Hepatocyte (in vitro differentiated cells): ENCODE measurements at regions not wholly inside any gene's neighbourhood (a gene's known extent, or its start where the extent isn't known, plus 50 kb on each side); places are given as distances from the start of the nearest gene placed in this dataset.

Experiments
- DNase-seq: peaks from one replicate; pipeline ENCODE4 v3.0.0-alpha.2; 2016; ENCODE audit warnings: low spot score
- H2AFZ ChIP-seq: fragments of 200-600 bp; sonication (generic); 2 replicates; pipeline ENCODE4 v1.6.0; 2016; ENCODE audit warnings: antibody characterized with exemption, mild to moderate bottlenecking
- H3K27ac ChIP-seq: fragments of 200-600 bp; sonication (generic); 2 replicates; pipeline ENCODE4 v1.5.1; 2016; ENCODE audit warnings: mild to moderate bottlenecking
- H3K27me3 ChIP-seq: fragments of 200-600 bp; sonication (generic); 2 replicates; pipeline ENCODE4 v1.6.1; 2016
- H3K36me3 ChIP-seq: fragments of 200-600 bp; sonication (generic); replicated peaks from 2 replicates; pipeline ENCODE4 v1.5.1; 2016; ENCODE audit warnings: low read depth; ENCODE audit not compliant: insufficient read depth
- H3K4me1 ChIP-seq: fragments of 200-600 bp; sonication (generic); 2 replicates; pipeline ENCODE4 v1.5.1; 2016; ENCODE audit warnings: mild to moderate bottlenecking, moderate library complexity; ENCODE audit not compliant: insufficient read depth
- H3K4me2 ChIP-seq: fragments of 200-600 bp; sonication (generic); 2 replicates; pipeline ENCODE4 v1.6.0; 2016
- H3K4me3 ChIP-seq: fragments of 200-600 bp; sonication (generic); 2 replicates; pipeline ENCODE4 v1.5.1; 2016; ENCODE audit warnings: mild to moderate bottlenecking
- H3K79me2 ChIP-seq: fragments of 200-600 bp; sonication (generic); 2 replicates; pipeline ENCODE4 v1.6.0; 2017; ENCODE audit warnings: mild to moderate bottlenecking
- H3K9me2 ChIP-seq: fragments of 200-600 bp; sonication (generic); replicated peaks from 2 replicates; pipeline ENCODE4 v1.6.0; 2017; ENCODE audit warnings: mild to moderate bottlenecking; ENCODE audit not compliant: insufficient read depth
- H3K9me3 ChIP-seq: fragments of 200-600 bp; sonication (generic); 2 replicates; pipeline ENCODE4 v1.5.1; 2016; ENCODE audit warnings: low read depth, mild to moderate bottlenecking
- H4K20me1 ChIP-seq: fragments of 200-600 bp; sonication (generic); 2 replicates; pipeline ENCODE4 v1.6.0; 2016; ENCODE audit warnings: mild to moderate bottlenecking; ENCODE audit not compliant: insufficient read depth, poor library complexity, severe bottlenecking
- CTCF ChIP-seq: fragments of 200-600 bp; sonication (generic); IDR thresholded peaks from 2 replicates; pipeline ENCODE4 v1.5.1; 2016; ENCODE audit warnings: antibody characterized with exemption, mild to moderate bottlenecking; ENCODE audit not compliant: poor library complexity
- EZH2 ChIP-seq: fragments of 200-600 bp; sonication (generic); IDR thresholded peaks from 2 replicates; pipeline ENCODE4 v1.6.1; 2016; ENCODE audit warnings: antibody characterized with exemption, mild to moderate bottlenecking, borderline replicate concordance
- EZH2phosphoT487 ChIP-seq: fragments of 200-600 bp; sonication (generic); IDR thresholded peaks from one replicate; pipeline ENCODE4 v1.6.1; 2018; ENCODE audit warnings: antibody characterized with exemption, mild to moderate bottlenecking, low read depth, moderate library complexity; ENCODE audit not compliant: unreplicated experiment, severe bottlenecking
- WGBS: methylation state at CpG from one replicate; pipeline ENCODE4 v1.1.6; 2016; ENCODE audit warnings: low lambda C conversion rate; ENCODE audit errors: missing lambda C conversion rate; 5-methylcytosine and 5-hydroxymethylcytosine counted together

- no peak overlapping the region for H2AFZ ChIP-seq
- no peaks in the 10 kb centered on the region for H3K4me1 ChIP-seq
- H3K36me3 ChIP-seq = no peaks in the 10 kb centered on the region
- no peaks in the 10 kb centered on the region for H3K79me2 ChIP-seq
- no peaks in the 10 kb centered on the region for H4K20me1 ChIP-seq
- no peak for DNase-seq
- H3K27me3 ChIP-seq = no peaks in the 10 kb centered on the region
- H3K9me2 ChIP-seq = no peaks in the 10 kb centered on the region
- no peak overlapping the region for H3K4me3 ChIP-seq
- H3K4me2 ChIP-seq = no peak overlapping the region
- no peak overlapping the region for H3K27ac ChIP-seq
- TF ChIP-seq CTCF = no peak
- TF ChIP-seq EZH2phosphoT487 = no peak
- TF ChIP-seq EZH2 = no peak
- no peaks in the 10 kb centered on the region for H3K9me3 ChIP-seq
Measured at GRCh38 chr5:14048434-14048833, 94.7 kb upstream of the TRIO start.

- Histone ChIP-seq H3K27ac (no peak overlapping the region), H3K9me2 (no peaks in the 10 kb centered on the region), H4K20me1 (no peaks in the 10 kb centered on the region), H2AFZ (no peak overlapping the region), H3K27me3 (no peaks in the 10 kb centered on the region), H3K4me2 (no peak overlapping the region), H3K36me3 (no peaks in the 10 kb centered on the region), H3K9me3 (no peaks in the 10 kb centered on the region), H3K79me2 (no peaks in the 10 kb centered on the region), H3K4me1 (peaks cover 16% of the 10 kb centered on the region), H3K4me3 (no peak overlapping the region)
- no peak for DNase-seq
- TF ChIP-seq EZH2phosphoT487 (no peak), CTCF (no peak), EZH2 (no peak)
- 79% methylated on average over 11 of the region's 11 CpGs for WGBS
Measured at GRCh38 chr5:14041528-14042192, 97.2 kb upstream of the DNAH5 start.

GRCh38 chr5:14040542-14040941 lies 96.1 kb upstream of the DNAH5 start:
- TF ChIP-seq EZH2phosphoT487 (no peak), CTCF (no peak), EZH2 (no peak)
- H3K4me3 ChIP-seq = no peak overlapping the region
- H2AFZ ChIP-seq = no peak overlapping the region
- no peak overlapping the region for H3K4me2 ChIP-seq
- 63% methylated on average over 5 of the region's 5 CpGs for WGBS
- no peaks in the 10 kb centered on the region for H3K36me3 ChIP-seq
- no peaks in the 10 kb centered on the region for H4K20me1 ChIP-seq
- H3K27ac ChIP-seq = no peak overlapping the region
- H3K79me2 ChIP-seq = no peaks in the 10 kb centered on the region
- peaks cover 23% of the 10 kb centered on the region for H3K4me1 ChIP-seq
- no peaks in the 10 kb centered on the region for H3K9me2 ChIP-seq
- DNase-seq = no peak
- no peaks in the 10 kb centered on the region for H3K9me3 ChIP-seq
- H3K27me3 ChIP-seq = no peaks in the 10 kb centered on the region
